Kidney epithelial cell (primary cell): ENCODE measurements at regions not wholly inside any gene's neighbourhood (a gene's known extent, or its start where the extent isn't known, plus 50 kb on each side); places are given as distances from the start of the nearest gene placed in this dataset.

Experiments
- DNase-seq: peaks from one replicate; pipeline ENCODE4 v3.0.0-alpha.2; 2010; ENCODE audit warnings: low read depth
- H3K27me3 ChIP-seq: 2 replicates; pipeline ENCODE4 v1.6.0; 2011; ENCODE audit warnings: low read length; ENCODE audit not compliant: control insufficient read depth, insufficient read depth
- H3K36me3 ChIP-seq: 2 replicates; pipeline ENCODE4 v1.5.1; 2011; ENCODE audit warnings: low read length; ENCODE audit not compliant: control insufficient read depth, insufficient read depth
- H3K4me3 ChIP-seq: 2 replicates; pipeline ENCODE4 v1.5.1; 2011; ENCODE audit warnings: low read depth, mild to moderate bottlenecking, control low read depth, low read length
- CTCF ChIP-seq: IDR thresholded peaks from 2 replicates; pipeline ENCODE4 v1.5.1; 2011; ENCODE audit warnings: mild to moderate bottlenecking, moderate library complexity, low read length, control low read depth, inconsistent platforms; ENCODE audit not compliant: insufficient read depth, poor library complexity, severe bottlenecking

- no peak overlapping the region for H3K4me3 ChIP-seq
- no peak for DNase-seq
- H3K27me3 ChIP-seq: no peaks in the 10 kb centered on the region
- no peaks in the 10 kb centered on the region for H3K36me3 ChIP-seq
- no peak for TF ChIP-seq CTCF
Measured at GRCh38 chr13:74695021-74695800, 561.0 kb upstream of the KLF12 start.

GRCh38 chr13:74687442-74688182, 553.4 kb upstream of the KLF12 start:
- no peaks in the 10 kb centered on the region for H3K36me3 ChIP-seq
- no peak for TF ChIP-seq CTCF
- H3K4me3 ChIP-seq: no peak overlapping the region
- no peaks in the 10 kb centered on the region for H3K27me3 ChIP-seq
- DNase-seq: no peak

GRCh38 chr13:74683411-74683810, 549.2 kb upstream of the KLF12 start:
- peak; percentile 7 for TF ChIP-seq CTCF
- Histone ChIP-seq H3K4me3 (no peak overlapping the region), H3K36me3 (no peaks in the 10 kb centered on the region), H3K27me3 (no peaks in the 10 kb centered on the region)
- DNase-seq: no peak

- DNase-seq: no peak
- TF ChIP-seq CTCF: no peak
- Histone ChIP-seq H3K36me3 (no peaks in the 10 kb centered on the region), H3K27me3 (no peaks in the 10 kb centered on the region), H3K4me3 (no peak overlapping the region)
Measured at GRCh38 chr13:74682746-74683145, 548.5 kb upstream of the KLF12 start.

GRCh38 chr13:74681891-74682290, 547.7 kb upstream of the KLF12 start:
- Histone ChIP-seq H3K4me3 (no peak overlapping the region), H3K36me3 (no peaks in the 10 kb centered on the region), H3K27me3 (no peaks in the 10 kb centered on the region)
- no peak for TF ChIP-seq CTCF
- no peak for DNase-seq
